ENCODE measurements at regions not wholly inside any gene's neighbourhood (a gene's known extent, or its start where the extent isn't known, plus 50 kb on each side); places are given as distances from the start of the nearest gene placed in this dataset.

DNA sequence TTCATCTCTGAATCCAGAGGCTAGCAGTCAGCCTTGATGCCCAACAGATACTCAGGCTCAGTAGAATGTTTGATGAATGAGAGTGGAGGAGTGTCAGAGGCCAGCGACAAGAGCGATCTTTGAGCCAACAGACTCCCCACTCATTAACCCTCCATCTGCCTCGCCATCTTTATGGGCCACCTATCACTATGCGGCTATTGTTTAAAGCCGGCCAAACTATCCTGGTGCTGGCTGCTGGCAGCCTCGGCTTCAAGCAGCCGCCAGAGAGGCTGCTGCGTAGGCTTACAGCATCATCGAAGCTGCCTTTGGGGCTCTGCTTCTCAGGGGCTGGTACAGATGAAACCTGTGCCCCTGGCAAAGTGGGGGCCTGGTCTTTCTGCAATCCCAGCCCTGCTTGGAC, 525.6 kb downstream of the INSC start:
- no peak overlapping the region for H3K4me3 ChIP-seq (ENCODE audit: low read depth, low read length)
- ChIA-PET POLR2A (no interaction called here), CTCF (interaction anchor here (3.3 kb wide), 1 partner anchor 9 kb away, joined by 21 read pairs; no protein-coding TSS in a partner anchor)
- TF ChIP-seq, protein P1, sequence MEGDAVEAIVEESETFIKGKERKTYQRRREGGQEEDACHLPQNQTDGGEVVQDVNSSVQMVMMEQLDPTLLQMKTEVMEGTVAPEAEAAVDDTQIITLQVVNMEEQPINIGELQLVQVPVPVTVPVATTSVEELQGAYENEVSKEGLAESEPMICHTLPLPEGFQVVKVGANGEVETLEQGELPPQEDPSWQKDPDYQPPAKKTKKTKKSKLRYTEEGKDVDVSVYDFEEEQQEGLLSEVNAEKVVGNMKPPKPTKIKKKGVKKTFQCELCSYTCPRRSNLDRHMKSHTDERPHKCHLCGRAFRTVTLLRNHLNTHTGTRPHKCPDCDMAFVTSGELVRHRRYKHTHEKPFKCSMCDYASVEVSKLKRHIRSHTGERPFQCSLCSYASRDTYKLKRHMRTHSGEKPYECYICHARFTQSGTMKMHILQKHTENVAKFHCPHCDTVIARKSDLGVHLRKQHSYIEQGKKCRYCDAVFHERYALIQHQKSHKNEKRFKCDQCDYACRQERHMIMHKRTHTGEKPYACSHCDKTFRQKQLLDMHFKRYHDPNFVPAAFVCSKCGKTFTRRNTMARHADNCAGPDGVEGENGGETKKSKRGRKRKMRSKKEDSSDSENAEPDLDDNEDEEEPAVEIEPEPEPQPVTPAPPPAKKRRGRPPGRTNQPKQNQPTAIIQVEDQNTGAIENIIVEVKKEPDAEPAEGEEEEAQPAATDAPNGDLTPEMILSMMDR (IDR thresholded peaks at IDR 0.05; ENCODE audit: insufficient read depth, low read length, missing control alignments): no peak
- DNase-seq (ENCODE audit: low read depth, low spot score): no peak

DNA sequence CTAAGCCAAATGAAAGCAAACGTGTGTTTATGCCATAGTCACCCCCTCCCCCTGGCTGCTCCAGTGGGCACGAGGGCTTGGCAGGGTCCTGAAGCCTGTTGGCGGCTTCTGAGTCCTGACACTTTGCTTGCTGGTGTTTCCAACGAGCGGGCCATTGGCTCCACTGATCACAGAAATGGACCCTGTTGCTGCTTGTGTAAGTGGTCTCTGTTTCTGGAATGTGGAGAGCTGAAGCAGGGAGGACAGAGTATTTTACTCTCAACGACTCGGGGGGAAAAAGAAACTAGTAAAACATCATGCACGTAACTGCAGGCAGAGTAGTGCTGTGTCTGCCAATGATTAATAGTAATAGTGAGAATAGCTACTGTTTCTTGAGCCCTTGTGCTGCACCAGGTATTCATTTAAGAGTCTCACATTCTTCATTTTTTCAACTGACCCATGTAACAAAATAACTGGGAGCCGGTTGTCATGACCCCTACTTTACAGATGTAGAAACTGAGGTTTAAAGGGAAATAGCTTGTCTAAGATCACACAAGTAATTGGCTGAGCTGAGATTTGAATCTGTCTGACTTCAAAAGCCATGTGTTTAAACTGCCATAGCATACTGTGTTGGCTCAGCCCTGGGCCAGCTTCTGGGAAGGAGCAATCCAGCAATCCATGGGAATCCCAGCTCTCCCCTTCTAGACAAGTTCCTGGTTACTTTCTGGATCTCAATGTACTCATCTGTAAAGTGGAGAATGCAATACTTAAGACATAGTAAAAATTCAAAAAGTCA, 526.7 kb downstream of the INSC start:
- DNase-seq (ENCODE audit: low read depth, low spot score): no peak
- TF ChIP-seq, protein P1 (IDR thresholded peaks at IDR 0.05; ENCODE audit: insufficient read depth, low read length, missing control alignments): no peak
- ChIA-PET CTCF (interaction anchor here (3.3 kb wide), 1 partner anchor 8 kb away, joined by 21 read pairs; no protein-coding TSS in a partner anchor), POLR2A (no interaction called here)
- H3K4me3 ChIP-seq (ENCODE audit: low read depth, low read length): no peak overlapping the region

DNA sequence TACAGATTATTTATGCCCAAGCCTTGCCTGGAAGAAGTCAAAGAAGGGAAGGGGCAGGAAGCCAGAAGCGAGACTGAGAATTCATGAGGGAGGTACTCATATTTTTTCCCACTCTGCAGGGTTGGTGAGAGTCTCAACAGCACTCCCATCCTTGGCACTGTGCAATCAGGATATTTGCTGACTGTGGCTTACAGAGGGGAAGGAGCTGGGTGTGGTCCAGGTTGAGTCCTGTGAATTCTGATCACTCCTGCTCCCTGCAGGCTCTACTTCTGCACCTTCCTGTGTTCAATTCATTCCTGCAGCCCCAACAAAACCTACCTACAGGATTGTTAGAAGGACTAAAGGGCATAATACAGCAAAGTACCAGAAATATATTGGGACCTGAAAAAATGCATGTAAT, 530.5 kb downstream of the INSC start:
- POLR2A ChIA-PET: no interaction called here
- no peak overlapping the region for H3K4me3 ChIP-seq (ENCODE audit: low read depth, low read length)
- no peak for DNase-seq (ENCODE audit: low read depth, low spot score)
- TF ChIP-seq, protein P1 (IDR thresholded peaks at IDR 0.05; ENCODE audit: insufficient read depth, low read length, missing control alignments): no peak
- CTCF ChIA-PET: interaction anchor here (1.0 to 1.5 kb wide), 4 partner anchors 16 to 968 kb away, joined by 3 to 6 read pairs (median 3); no protein-coding TSS in a partner anchor

DNA sequence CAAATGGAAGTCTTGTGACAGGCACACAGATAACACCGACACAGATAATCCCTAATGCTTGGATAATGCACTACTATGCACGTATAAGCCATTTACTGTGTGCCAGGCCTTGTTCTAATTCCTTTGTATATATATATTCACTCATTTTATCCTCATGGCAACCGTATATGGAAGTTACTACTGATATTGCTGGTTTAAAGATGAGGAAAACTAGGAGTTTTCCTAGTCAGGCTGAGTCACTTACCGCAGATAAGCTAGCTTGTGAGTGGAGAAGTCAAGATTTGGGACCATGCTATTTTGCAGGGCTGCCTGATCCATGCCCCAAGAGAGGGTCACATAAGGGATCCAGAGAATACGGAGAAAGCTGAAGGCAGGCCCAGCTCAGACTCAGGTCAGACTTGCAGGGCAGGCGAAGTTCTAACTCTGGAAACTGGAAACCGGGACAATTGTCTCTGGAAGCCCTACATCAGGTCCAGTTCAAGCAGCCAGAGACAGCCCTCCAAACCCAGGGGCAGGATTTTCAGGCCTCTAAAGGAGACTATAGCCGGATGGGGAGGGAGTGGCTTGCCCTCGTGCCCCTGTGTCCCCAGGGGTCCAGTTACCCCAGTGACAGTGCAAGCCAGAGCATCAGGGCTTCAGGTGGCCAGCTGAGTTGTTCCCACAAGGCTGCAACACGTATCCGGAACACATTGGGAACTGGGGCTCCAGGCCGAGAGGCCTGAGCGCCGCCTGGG, 534.8 kb downstream of the INSC start:
- no peak overlapping the region for H3K4me3 ChIP-seq (ENCODE audit: low read depth, low read length)
- POLR2A ChIA-PET: interaction anchor here (0.7 to 1.0 kb wide), 3 partner anchors 221 to 955 kb away, joined by 3 to 5 read pairs (median 3); no protein-coding TSS in a partner anchor

DNA sequence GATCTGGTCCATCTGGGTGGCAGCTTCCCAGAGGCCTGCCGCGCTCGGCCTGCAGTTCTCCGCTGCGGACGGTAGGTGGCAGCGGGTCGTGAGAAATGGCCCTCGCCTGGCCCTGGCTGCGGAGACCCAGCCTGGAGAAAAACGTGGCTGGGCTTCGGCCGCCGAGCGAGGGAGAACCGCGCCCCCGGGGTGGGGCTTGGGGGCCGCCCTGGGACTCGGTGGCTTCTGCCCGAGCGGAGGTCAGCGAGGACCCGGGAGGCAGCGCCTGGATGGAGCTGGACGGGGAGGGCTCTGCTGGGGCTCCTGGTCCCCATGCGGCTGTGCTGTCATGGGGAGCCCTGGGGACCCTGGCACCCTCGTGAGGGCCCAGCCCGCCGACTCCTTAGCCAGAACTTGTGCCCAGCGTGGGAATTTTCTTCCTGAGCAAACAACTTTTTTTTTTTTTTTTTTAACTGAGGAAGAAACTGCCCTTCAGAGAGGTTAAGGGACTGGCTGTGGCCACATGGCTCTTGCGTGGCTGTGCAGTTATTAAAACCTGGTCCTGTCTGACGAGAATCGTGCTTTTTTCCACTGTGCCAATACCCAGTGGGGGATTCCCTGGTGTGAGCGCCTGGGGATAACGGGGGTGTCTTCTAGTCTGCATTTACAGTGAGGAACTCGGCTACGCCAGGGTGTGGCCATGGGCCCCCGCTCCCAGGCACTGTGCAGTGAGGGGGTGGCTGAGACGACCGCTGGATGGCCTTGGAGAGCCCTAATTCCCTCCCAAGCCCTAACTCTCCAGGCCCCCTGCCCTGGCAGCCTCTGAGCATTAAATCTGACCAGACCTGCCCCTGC, 535.6 kb downstream of the INSC start:
- H3K4me3 ChIP-seq (ENCODE audit: low read depth, low read length): peak overlapping the region; percentile 57
- DNase-seq (ENCODE audit: low read depth, low spot score): peak; percentile 26
- ChIA-PET CTCF (interaction anchor here (0.5 to 5.1 kb wide), 36 partner anchors 8 to 1136 kb away, joined by 3 to 62 read pairs (median 4); partner anchors contain the start of gene C11orf58), POLR2A (interaction anchor here (0.7 to 1.0 kb wide), 3 partner anchors 220 to 954 kb away, joined by 3 to 5 read pairs (median 3); no protein-coding TSS in a partner anchor)
- TF ChIP-seq, protein P1 (IDR thresholded peaks at IDR 0.05; ENCODE audit: insufficient read depth, low read length, missing control alignments): peak; percentile 97

More for the DNA sequence above, 534.8 kb downstream of the INSC start:
- TF ChIP-seq, protein P1 (IDR thresholded peaks at IDR 0.05; ENCODE audit: insufficient read depth, low read length, missing control alignments): no peak
- CTCF ChIA-PET: interaction anchor here (0.6 to 5.1 kb wide), 29 partner anchors 9 to 1136 kb away, joined by 3 to 62 read pairs (median 4); partner anchors contain the start of gene C11orf58
- no peak for DNase-seq (ENCODE audit: low read depth, low spot score)
